Ishikawa (cell line): ENCODE measurements at regions not wholly inside any gene's neighbourhood (a gene's known extent, or its start where the extent isn't known, plus 50 kb on each side); places are given as distances from the start of the nearest gene placed in this dataset.

Source experiments
- CEBPB ChIP-seq: IDR thresholded peaks from 2 replicates; pipeline ENCODE4 v1.6.1; 2012
- CREB1 ChIP-seq: IDR thresholded peaks from 2 replicates; pipeline ENCODE4 v1.6.1; 2012; ENCODE audit warnings: low read depth
- EGR1 ChIP-seq: IDR thresholded peaks from 2 replicates; pipeline ENCODE4 v1.6.1; 2012
- EP300 ChIP-seq: IDR thresholded peaks from 2 replicates; pipeline ENCODE4 v1.6.1; 2012; ENCODE audit warnings: borderline replicate concordance
- FOXM1 ChIP-seq: IDR thresholded peaks from 2 replicates; pipeline ENCODE4 v1.6.1; 2012; ENCODE audit warnings: low read depth, borderline replicate concordance
- NFIC ChIP-seq: IDR thresholded peaks from 2 replicates; pipeline ENCODE4 v1.6.1; 2012
- RAD21 ChIP-seq: IDR thresholded peaks from 2 replicates; pipeline ENCODE4 v1.6.1; 2012; ENCODE audit warnings: low read depth
- TAF1 ChIP-seq: IDR thresholded peaks from 2 replicates; pipeline ENCODE4 v1.6.1; 2012; ENCODE audit warnings: low read depth, mild to moderate bottlenecking
- TCF12 ChIP-seq: IDR thresholded peaks from 2 replicates; pipeline ENCODE4 v1.6.1; 2012; ENCODE audit warnings: low read depth
- TEAD4 ChIP-seq: IDR thresholded peaks from 2 replicates; pipeline ENCODE4 v1.6.1; 2012
- YY1 ChIP-seq: IDR thresholded peaks from 2 replicates; pipeline ENCODE4 v1.6.1; 2012; ENCODE audit warnings: low read depth
- ZBTB7A ChIP-seq: IDR thresholded peaks from 2 replicates; pipeline ENCODE4 v1.6.1; 2012; ENCODE audit warnings: low read depth
- TF ChIP-seq, protein P1 (sequence below): IDR thresholded peaks from 2 replicates; pipeline ENCODE4 v1.6.1; 2012; ENCODE audit warnings: low read depth, mild to moderate bottlenecking
- TF ChIP-seq, protein P2 (sequence below): IDR thresholded peaks from 2 replicates; pipeline ENCODE4 v1.6.1; 2012
- TF ChIP-seq, protein P3 (sequence below): IDR thresholded peaks from 2 replicates; pipeline ENCODE4 v1.6.1; 2012

DNA sequence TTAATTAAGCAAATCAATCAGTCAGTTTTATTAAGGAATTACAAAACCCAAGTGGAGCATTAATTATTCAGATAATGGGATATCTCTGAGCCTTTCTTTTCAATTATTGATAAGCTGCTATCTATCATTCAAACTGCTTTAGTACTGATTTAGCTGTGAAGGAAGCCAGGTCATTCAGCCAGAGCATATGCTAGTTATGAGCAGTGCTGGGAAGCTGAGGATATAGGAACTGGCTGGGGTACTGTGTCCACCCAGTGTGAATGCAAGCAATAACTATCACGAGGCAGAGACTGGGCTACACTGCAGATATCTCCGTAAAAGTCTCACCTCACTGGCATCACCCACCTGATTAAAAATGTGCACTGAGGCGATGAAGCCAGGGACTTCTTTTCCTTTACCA lies 496.7 kb upstream of the PIK3C3 start:
- no peak for TF ChIP-seq ZBTB7A
- no peak for TF ChIP-seq NFIC
- TF ChIP-seq, protein P1, sequence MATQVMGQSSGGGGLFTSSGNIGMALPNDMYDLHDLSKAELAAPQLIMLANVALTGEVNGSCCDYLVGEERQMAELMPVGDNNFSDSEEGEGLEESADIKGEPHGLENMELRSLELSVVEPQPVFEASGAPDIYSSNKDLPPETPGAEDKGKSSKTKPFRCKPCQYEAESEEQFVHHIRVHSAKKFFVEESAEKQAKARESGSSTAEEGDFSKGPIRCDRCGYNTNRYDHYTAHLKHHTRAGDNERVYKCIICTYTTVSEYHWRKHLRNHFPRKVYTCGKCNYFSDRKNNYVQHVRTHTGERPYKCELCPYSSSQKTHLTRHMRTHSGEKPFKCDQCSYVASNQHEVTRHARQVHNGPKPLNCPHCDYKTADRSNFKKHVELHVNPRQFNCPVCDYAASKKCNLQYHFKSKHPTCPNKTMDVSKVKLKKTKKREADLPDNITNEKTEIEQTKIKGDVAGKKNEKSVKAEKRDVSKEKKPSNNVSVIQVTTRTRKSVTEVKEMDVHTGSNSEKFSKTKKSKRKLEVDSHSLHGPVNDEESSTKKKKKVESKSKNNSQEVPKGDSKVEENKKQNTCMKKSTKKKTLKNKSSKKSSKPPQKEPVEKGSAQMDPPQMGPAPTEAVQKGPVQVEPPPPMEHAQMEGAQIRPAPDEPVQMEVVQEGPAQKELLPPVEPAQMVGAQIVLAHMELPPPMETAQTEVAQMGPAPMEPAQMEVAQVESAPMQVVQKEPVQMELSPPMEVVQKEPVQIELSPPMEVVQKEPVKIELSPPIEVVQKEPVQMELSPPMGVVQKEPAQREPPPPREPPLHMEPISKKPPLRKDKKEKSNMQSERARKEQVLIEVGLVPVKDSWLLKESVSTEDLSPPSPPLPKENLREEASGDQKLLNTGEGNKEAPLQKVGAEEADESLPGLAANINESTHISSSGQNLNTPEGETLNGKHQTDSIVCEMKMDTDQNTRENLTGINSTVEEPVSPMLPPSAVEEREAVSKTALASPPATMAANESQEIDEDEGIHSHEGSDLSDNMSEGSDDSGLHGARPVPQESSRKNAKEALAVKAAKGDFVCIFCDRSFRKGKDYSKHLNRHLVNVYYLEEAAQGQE: no peak
- TF ChIP-seq CEBPB: no peak
- no peak for TF ChIP-seq EGR1
- no peak for TF ChIP-seq YY1
- TF ChIP-seq EP300: no peak
- TF ChIP-seq, protein P2, sequence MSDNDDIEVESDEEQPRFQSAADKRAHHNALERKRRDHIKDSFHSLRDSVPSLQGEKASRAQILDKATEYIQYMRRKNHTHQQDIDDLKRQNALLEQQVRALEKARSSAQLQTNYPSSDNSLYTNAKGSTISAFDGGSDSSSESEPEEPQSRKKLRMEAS: no peak
- TF ChIP-seq TAF1: no peak
- TF ChIP-seq FOXM1: no peak
- TF ChIP-seq, protein P3, sequence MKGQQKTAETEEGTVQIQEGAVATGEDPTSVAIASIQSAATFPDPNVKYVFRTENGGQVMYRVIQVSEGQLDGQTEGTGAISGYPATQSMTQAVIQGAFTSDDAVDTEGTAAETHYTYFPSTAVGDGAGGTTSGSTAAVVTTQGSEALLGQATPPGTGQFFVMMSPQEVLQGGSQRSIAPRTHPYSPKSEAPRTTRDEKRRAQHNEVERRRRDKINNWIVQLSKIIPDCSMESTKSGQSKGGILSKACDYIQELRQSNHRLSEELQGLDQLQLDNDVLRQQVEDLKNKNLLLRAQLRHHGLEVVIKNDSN: no peak
- TF ChIP-seq RAD21: no peak
- TF ChIP-seq CREB1: no peak
- no peak for TF ChIP-seq TEAD4
- TF ChIP-seq TCF12: no peak

DNA sequence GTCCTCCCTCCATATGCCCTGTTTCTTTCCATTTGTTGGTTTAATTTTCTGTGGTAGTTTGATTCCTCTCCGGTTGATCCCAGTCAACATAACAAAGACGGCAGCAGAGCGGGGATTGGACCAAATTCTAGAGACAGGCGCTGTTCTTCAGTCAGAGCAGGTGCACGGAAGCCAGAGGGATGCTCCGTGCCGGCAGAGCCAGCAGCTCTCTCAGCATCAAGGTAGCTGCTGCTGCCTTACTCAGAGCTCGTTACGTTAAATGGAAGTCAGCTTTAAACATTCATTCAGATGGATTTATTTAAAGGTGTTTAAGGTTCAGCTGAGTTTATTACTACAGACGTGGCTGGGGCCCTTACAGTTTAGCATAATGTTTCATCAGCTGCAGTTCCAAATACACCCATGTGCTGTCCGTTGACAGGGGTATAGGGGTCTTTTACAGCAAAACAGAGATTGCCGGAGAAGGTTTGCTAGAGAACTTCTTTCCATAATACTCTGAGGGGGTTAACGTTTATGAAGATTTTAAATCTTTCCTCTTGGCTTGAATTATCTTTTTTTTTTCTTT lies 497.2 kb upstream of the PIK3C3 start:
- TF ChIP-seq YY1 (no peak), EP300 (no peak), TCF12 (no peak), CEBPB (no peak), ZBTB7A (no peak), TEAD4 (no peak), NFIC (no peak), FOXM1 (no peak), RAD21 (no peak), TAF1 (no peak), CREB1 (no peak), EGR1 (no peak)
- TF ChIP-seq, protein P2: no peak
- TF ChIP-seq, protein P3: no peak
- TF ChIP-seq, protein P1: no peak

DNA sequence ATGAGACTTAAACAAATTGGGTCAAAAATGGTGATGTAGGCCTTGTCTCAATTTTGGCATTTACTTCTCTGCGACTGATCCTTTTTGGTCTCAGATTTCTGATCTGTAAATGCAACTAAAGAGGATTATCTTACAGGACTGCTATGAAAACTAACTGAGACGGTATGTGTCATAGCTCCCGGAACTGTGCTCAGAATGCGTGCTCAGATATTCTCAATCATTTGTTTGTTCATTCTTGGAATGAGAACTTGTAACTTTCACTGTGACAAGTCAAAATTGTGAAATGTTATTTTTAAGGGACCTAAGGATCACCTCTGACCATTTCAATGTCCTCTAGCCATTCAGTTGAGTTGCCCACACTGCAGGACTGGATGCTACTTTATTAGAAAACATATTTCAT lies 498.2 kb upstream of the PIK3C3 start:
- TF ChIP-seq, protein P3: no peak
- TF ChIP-seq RAD21 (no peak), EP300 (no peak), FOXM1 (no peak), CEBPB (no peak), TEAD4 (no peak), CREB1 (no peak), EGR1 (no peak), TCF12 (no peak), ZBTB7A (no peak), YY1 (no peak)
- TF ChIP-seq, protein P1: no peak

DNA sequence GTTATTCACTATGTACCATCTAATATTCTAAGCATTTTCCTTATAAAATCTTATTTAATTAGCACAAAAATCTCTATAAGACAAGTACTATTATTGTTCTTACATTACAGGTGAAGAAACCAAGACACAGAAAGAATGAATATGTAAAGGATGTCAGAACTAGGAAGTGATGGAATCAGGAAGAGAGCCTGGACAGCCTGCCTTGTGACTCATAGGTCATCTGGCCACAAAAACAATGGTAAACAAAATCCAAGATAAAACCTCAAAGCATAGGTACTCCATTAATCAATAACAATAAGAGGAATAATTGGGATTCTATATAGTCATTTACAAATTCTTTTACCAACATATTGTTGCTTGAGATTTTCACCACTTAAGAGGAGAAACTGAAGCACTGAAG lies 505.4 kb upstream of the PIK3C3 start:
- TF ChIP-seq CREB1: no peak
- TF ChIP-seq TCF12: no peak
- TF ChIP-seq EGR1: no peak
- TF ChIP-seq, protein P1: no peak
- TF ChIP-seq YY1: no peak
- TF ChIP-seq FOXM1: no peak
- TF ChIP-seq TEAD4: no peak
- TF ChIP-seq, protein P3: no peak
- TF ChIP-seq, protein P2: no peak
- TF ChIP-seq EP300: no peak
- no peak for TF ChIP-seq ZBTB7A
- no peak for TF ChIP-seq NFIC
- TF ChIP-seq TAF1: no peak
- no peak for TF ChIP-seq CEBPB
